ENCODE measurements at regions not wholly inside any gene's neighbourhood (a gene's known extent, or its start where the extent isn't known, plus 50 kb on each side); places are given as distances from the start of the nearest gene placed in this dataset.

GRCh38 chr4:165584916-165585315 lies 206.1 kb downstream of the CPE start:
- H3K36me3 ChIP-seq: no peaks in the 10 kb centered on the region
- TF ChIP-seq EP300 (IDR thresholded peaks at IDR 0.05) (no peak), POLR2AphosphoS5 (IDR thresholded peaks at IDR 0.05) (no peak), CTCF (IDR thresholded peaks at IDR 0.05) (no peak), POLR2A (IDR thresholded peaks at IDR 0.05; ENCODE audit: low read depth) (no peak)
- peaks cover 0 to 8% (median 1%) of the 10 kb centered on the region in 4 donors for H3K4me1 ChIP-seq
- intact Hi-C loops (cut with DNase I): no loop called here
- no peak overlapping the region for H3K4me3 ChIP-seq
- no peak for DNase-seq (ENCODE audit: extremely low spot score)
- no peak overlapping the region for H3K27ac ChIP-seq (replicated peaks in 1 of 4)
- peaks cover 0 to 6% (median 3%) of the 10 kb centered on the region in 4 donors for H3K9me3 ChIP-seq
- no peaks in the 10 kb centered on the region for H3K27me3 ChIP-seq

DNA sequence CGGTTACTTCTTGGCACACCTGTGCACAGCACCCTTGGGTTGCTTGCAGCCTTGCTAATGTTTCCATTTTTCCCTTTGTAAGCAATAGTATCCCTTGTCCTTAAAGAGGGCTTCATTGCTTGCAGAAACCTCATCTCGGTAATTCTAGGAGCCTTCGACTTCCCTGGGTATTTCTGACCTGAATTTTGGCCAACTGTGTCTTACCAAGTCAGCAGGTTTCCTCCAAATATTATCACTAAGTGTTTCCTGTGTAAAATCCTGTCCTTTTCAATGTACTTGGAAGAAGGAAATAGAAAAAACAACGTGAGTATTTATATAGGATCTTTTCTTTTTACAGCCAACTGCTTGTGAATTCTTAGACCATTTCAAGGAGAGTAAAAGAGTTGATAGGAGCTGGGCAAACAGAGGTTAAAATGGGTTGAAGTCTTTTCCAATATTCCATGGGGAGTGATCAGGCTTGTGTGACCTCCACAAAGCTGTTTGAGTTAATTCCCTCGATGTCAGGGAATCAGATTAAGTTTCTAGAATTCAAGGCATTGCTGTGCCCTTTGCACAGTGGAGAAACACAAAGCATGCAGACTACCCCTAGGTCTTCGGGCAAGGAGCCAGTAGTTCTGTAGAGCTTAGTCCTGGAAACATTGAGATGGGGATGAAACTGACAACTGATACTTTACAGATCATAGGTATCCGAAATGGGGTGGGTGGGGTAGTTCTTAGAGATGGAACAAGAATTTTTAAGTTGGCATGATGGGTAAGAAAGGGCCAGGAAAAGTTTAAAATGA lies 209.9 kb downstream of the CPE start:
- no peak for DNase-seq (ENCODE audit: extremely low spot score)
- no peak overlapping the region for H3K27ac ChIP-seq (replicated peaks in 1 of 4)
- intact Hi-C loops (cut with DNase I): no loop called here
- TF ChIP-seq POLR2AphosphoS5 (IDR thresholded peaks at IDR 0.05) (no peak), EP300 (IDR thresholded peaks at IDR 0.05) (no peak), CTCF (IDR thresholded peaks at IDR 0.05) (no peak), POLR2A (IDR thresholded peaks at IDR 0.05; ENCODE audit: low read depth) (no peak)
- H3K27me3 ChIP-seq: no peaks in the 10 kb centered on the region
- H3K36me3 ChIP-seq: no peaks in the 10 kb centered on the region
- H3K9me3 ChIP-seq: peaks cover 0 to 6% (median 3%) of the 10 kb centered on the region in 4 donors
- H3K4me1 ChIP-seq: no peaks in the 10 kb centered on the region
- H3K4me3 ChIP-seq: no peak overlapping the region
- WGBS: 47% methylated on average over 7 of the region's 7 CpGs

- Histone ChIP-seq H3K36me3 (no peaks in the 10 kb centered on the region), H3K27ac (replicated peaks in 1 of 4) (no peak overlapping the region), H3K9me3 (no peaks in the 10 kb centered on the region), H3K27me3 (no peaks in the 10 kb centered on the region), H3K4me1 (no peaks in the 10 kb centered on the region), H3K4me3 (no peak overlapping the region)
- no peak for DNase-seq (ENCODE audit: extremely low spot score)
- TF ChIP-seq CTCF (IDR thresholded peaks at IDR 0.05) (no peak), EP300 (IDR thresholded peaks at IDR 0.05) (no peak), POLR2AphosphoS5 (IDR thresholded peaks at IDR 0.05) (no peak), POLR2A (IDR thresholded peaks at IDR 0.05; ENCODE audit: low read depth) (no peak)
- intact Hi-C loops (cut with DNase I): no loop called here
- WGBS: 54% methylated on average over 2 of the region's 2 CpGs
These were observed 213.6 kb downstream of the CPE start for GRCh38 chr4:165592386-165592785.

- Histone ChIP-seq H3K4me3 (no peak overlapping the region), H3K36me3 (no peaks in the 10 kb centered on the region), H3K27me3 (no peaks in the 10 kb centered on the region), H3K4me1 (no peaks in the 10 kb centered on the region), H3K9me3 (no peaks in the 10 kb centered on the region), H3K27ac (replicated peaks in 1 of 4) (no peak overlapping the region)
- intact Hi-C loops (cut with DNase I): no loop called here
- no peak for TF ChIP-seq POLR2AphosphoS5 (IDR thresholded peaks at IDR 0.05)
- TF ChIP-seq POLR2A (IDR thresholded peaks at IDR 0.05; ENCODE audit: low read depth): no peak
- no peak for TF ChIP-seq EP300 (IDR thresholded peaks at IDR 0.05)
- no peak for TF ChIP-seq CTCF (IDR thresholded peaks at IDR 0.05)
- 95% methylated on average over 3 of the region's 3 CpGs for WGBS
- DNase-seq (ENCODE audit: extremely low spot score): no peak
These were observed 219.0 kb downstream of the CPE start for GRCh38 chr4:165597581-165598480.
